GM20000 (cell line): ENCODE measurements at regions not wholly inside any gene's neighbourhood (a gene's known extent, or its start where the extent isn't known, plus 50 kb on each side); places are given as distances from the start of the nearest gene placed in this dataset.

Experiments used
- DNase-seq: peaks from one replicate; pipeline ENCODE4 v3.0.0; 2012; ENCODE audit warnings: low spot score
- CTCF ChIP-seq: IDR thresholded peaks from 2 replicates; pipeline ENCODE4 v1.5.1; 2012; ENCODE audit warnings: mild to moderate bottlenecking, control low read depth; ENCODE audit errors: extremely low read depth, missing control alignments

DNA sequence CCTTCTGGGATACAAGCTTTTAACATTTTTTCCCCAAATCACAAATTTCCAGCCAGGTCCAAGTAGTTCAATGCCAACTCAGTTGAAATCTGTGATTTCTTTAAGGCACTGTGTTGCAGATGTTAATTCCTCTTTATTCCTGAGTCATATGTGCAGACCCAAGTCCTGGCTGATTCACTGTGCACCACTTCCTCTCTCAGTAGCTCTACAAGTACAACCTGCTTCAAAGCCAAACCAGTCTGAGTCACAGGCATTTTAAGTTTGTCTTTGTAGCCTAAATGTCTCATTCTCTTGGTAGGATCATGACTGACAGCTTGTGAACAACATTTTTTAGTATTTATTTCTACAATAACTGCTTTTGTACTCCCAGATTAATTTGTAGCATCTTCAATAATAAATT, 165.6 kb upstream of the S100G start:
- no peak for DNase-seq
- TF ChIP-seq CTCF: no peak

GRCh38 chrX:16487620-16488385, 162.2 kb upstream of the S100G start:
- no peak for TF ChIP-seq CTCF
- DNase-seq: no peak

- TF ChIP-seq CTCF: no peak
- no peak for DNase-seq
These were observed 161.0 kb upstream of the S100G start for GRCh38 chrX:16488959-16489358.

- DNase-seq: no peak
- TF ChIP-seq CTCF: no peak
These were observed 158.5 kb upstream of the S100G start for GRCh38 chrX:16491461-16491860.

GRCh38 chrX:16496175-16496574, 153.8 kb upstream of the S100G start:
- no peak for DNase-seq
- no peak for TF ChIP-seq CTCF

GRCh38 chrX:16511796-16512776, 137.9 kb upstream of the S100G start:
- DNase-seq: no peak

More at GRCh38 chrX:16511796-16512776, 137.9 kb upstream of the S100G start:
- no peak for TF ChIP-seq CTCF
